Fibroblast of upper back skin (primary cell): ENCODE measurements at regions not wholly inside any gene's neighbourhood (a gene's known extent, or its start where the extent isn't known, plus 50 kb on each side); places are given as distances from the start of the nearest gene placed in this dataset.

Source experiments
- DNase-seq: peaks from one replicate; pipeline ENCODE4 v3.0.0-alpha.2; 2013

- no peak for DNase-seq
Observed at GRCh38 chr3:116939091-116939490, 229.5 kb downstream of the TUSC7 start.

- no peak for DNase-seq
Observed at GRCh38 chr3:116939550-116939949, 230.0 kb downstream of the TUSC7 start.

- no peak for DNase-seq
Observed at GRCh38 chr3:116940719-116941118, 231.1 kb downstream of the TUSC7 start.

GRCh38 chr3:116946376-116946775 lies 236.8 kb downstream of the TUSC7 start:
- no peak for DNase-seq

GRCh38 chr3:116947148-116947547 lies 237.6 kb downstream of the TUSC7 start:
- no peak for DNase-seq

- DNase-seq, result no peak
Observed at GRCh38 chr3:116947809-116948208, 238.2 kb downstream of the TUSC7 start.

- DNase-seq, result no peak
Observed at GRCh38 chr3:116950301-116951055, 240.9 kb downstream of the TUSC7 start.

- DNase-seq, result no peak
Observed at GRCh38 chr3:116951610-116952009, 242.0 kb downstream of the TUSC7 start.

GRCh38 chr3:116958291-116958690 lies 248.7 kb downstream of the TUSC7 start:
- no peak for DNase-seq

- no peak for DNase-seq
Observed at GRCh38 chr3:116961106-116961505, 251.5 kb downstream of the TUSC7 start.

GRCh38 chr3:116963802-116964201 lies 254.2 kb downstream of the TUSC7 start:
- no peak for DNase-seq

GRCh38 chr3:116966649-116967048 lies 257.1 kb downstream of the TUSC7 start:
- no peak for DNase-seq

GRCh38 chr3:116969135-116969534 lies 259.6 kb downstream of the TUSC7 start:
- DNase-seq, result no peak

- no peak for DNase-seq
Observed at GRCh38 chr3:116969646-116970045, 260.1 kb downstream of the TUSC7 start.

GRCh38 chr3:116971531-116971930 lies 262.0 kb downstream of the TUSC7 start:
- DNase-seq, result no peak

GRCh38 chr3:116974702-116975101 lies 265.1 kb downstream of the TUSC7 start:
- no peak for DNase-seq

- DNase-seq, result no peak
Observed at GRCh38 chr3:116977441-116977840, 267.9 kb downstream of the TUSC7 start.

GRCh38 chr3:116980099-116980498 lies 270.5 kb downstream of the TUSC7 start:
- DNase-seq, result no peak

GRCh38 chr3:116981089-116981488 lies 271.5 kb downstream of the TUSC7 start:
- DNase-seq, result peak; percentile 6

- no peak for DNase-seq
Observed at GRCh38 chr3:116984301-116984700, 274.7 kb downstream of the TUSC7 start.

GRCh38 chr3:116994351-116994879 lies 284.8 kb downstream of the TUSC7 start:
- no peak for DNase-seq

GRCh38 chr3:117003501-117003900 lies 293.9 kb downstream of the TUSC7 start:
- no peak for DNase-seq

GRCh38 chr3:117005274-117005673 lies 295.7 kb downstream of the TUSC7 start:
- DNase-seq, result no peak

- DNase-seq, result no peak
Observed at GRCh38 chr3:117005911-117006522, 296.4 kb downstream of the TUSC7 start.
